ENCODE measurements at regions not wholly inside any gene's neighbourhood (a gene's known extent, or its start where the extent isn't known, plus 50 kb on each side); places are given as distances from the start of the nearest gene placed in this dataset.

DNA sequence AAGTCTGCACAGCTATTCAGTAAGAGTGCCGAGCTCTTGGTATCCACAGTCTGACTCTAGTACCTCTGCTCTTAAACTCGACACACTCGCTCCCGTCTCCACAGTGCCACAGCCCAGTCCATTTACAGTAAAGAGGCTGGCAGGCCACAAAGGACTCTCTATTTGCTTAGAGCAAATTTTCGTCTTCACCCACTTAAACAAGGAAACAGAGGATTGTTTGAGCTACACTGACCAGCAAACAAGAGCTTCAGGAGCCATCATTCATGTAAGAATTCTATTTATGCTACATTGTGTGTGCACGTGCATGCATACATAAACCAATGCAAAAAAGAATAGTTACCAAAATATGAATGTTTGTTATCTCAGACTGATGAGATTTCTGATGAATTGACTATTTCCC, 290.2 kb downstream of the USP46 start:
- H3K27ac ChIP-seq (ENCODE audit: low read depth, low read length): no peak overlapping the region
- no peak overlapping the region for H2AK5ac ChIP-seq (ENCODE audit: low read depth, low read length)
- no peak overlapping the region for H3K23ac ChIP-seq (ENCODE audit: insufficient read length)
- ChIA-PET CTCF (ENCODE audit: partially characterized antibody) (no interaction called here), POLR2A (ENCODE audit: partially characterized antibody) (no interaction called here)
- H2BK5ac ChIP-seq (ENCODE audit: low read depth, low read length): no peak overlapping the region
- 85% methylated on average over 6 of the region's 6 CpGs; no CpG with 5 or more reads in 1 of the 2 experiments for WGBS, 2 experiments (ENCODE audit: extremely low coverage in 1 of 2, insufficient coverage in 1 of 2, insufficient read length in 1 of 2, insufficient replicate concordance in 2 of 2, low coverage in 1 of 2, low lambda C conversion rate in 2 of 2, missing lambda C conversion rate in 1 of 2)
- H4K5ac ChIP-seq (ENCODE audit: insufficient read length, low read depth, low read length): no peak overlapping the region
- no peaks in the 10 kb centered on the region for H3K79me2 ChIP-seq (ENCODE audit: control insufficient read depth in 1 of 2, insufficient read depth in 2 of 2, low read length in 2 of 2)
- no peak overlapping the region for H3K56ac ChIP-seq (replicated peaks; ENCODE audit: insufficient read length, low read depth, low read length)
- peaks cover 0 to 1% of the 10 kb centered on the region in 2 experiments for H4K20me1 ChIP-seq (replicated peaks in 1 of 2; ENCODE audit: control insufficient read depth in 1 of 2, insufficient read depth in 2 of 2, low read length in 2 of 2)
- H3K9me3 ChIP-seq (ENCODE audit: insufficient read depth in 2 of 2, low read depth in 1 of 2, low read length in 1 of 2): no peaks in the 10 kb centered on the region
- H3K4me2 ChIP-seq (ENCODE audit: insufficient read depth in 1 of 2, low read depth in 2 of 2, low read length in 2 of 2): no peak overlapping the region
- H3K9ac ChIP-seq (replicated peaks in 1 of 4; ENCODE audit: extremely low read depth in 1 of 4, low read depth in 3 of 4, low read length in 3 of 4): no peak overlapping the region
- H3K4me3 ChIP-seq (ENCODE audit: extremely low read depth in 1 of 4, insufficient read depth in 2 of 4, low read depth in 3 of 4, low read length in 4 of 4): no peak overlapping the region
- no peak overlapping the region for H2BK20ac ChIP-seq (ENCODE audit: low read length)
- H3K4me1 ChIP-seq (replicated peaks in 1 of 4; ENCODE audit: control insufficient read depth in 3 of 4, insufficient read depth in 4 of 4, low read length in 3 of 4): peaks cover 0 to 5% (median 0%) of the 10 kb centered on the region in 4 experiments; a peak in 2 of 7 replicates
- FAIRE-seq (no peak), DNase-seq (ENCODE audit: low read depth in 1 of 2, low spot score in 2 of 2) (no peak)
- no peak overlapping the region for H2BK120ac ChIP-seq (replicated peaks; ENCODE audit: low read depth, low read length)
- no peak overlapping the region for H2AFZ ChIP-seq (ENCODE audit: low read length)
- H3K27me3 ChIP-seq (replicated peaks in 1 of 4; ENCODE audit: control insufficient read depth in 3 of 4, extremely low read depth in 1 of 4, insufficient read depth in 3 of 4, low read length in 3 of 4): no peaks in the 10 kb centered on the region
- no peaks in the 10 kb centered on the region for H3K79me1 ChIP-seq (ENCODE audit: low read depth, low read length)
- no peak overlapping the region for H4K91ac ChIP-seq (replicated peaks; ENCODE audit: insufficient read length, low read length)
- H3K18ac ChIP-seq (ENCODE audit: extremely low read depth, low read length): no peak overlapping the region
- no peak overlapping the region for H2BK12ac ChIP-seq (ENCODE audit: low read depth, low read length)
- H3K4ac ChIP-seq (replicated peaks; ENCODE audit: insufficient read length, low read depth, low read length): no peak overlapping the region
- no peak for TF ChIP-seq SP4 (IDR thresholded peaks at IDR 0.05; ENCODE audit: low read length)
- TF ChIP-seq GTF2F1 (IDR thresholded peaks at IDR 0.05; ENCODE audit: borderline replicate concordance, low read depth, low read length): no peak
- no peak for TF ChIP-seq NANOG (IDR thresholded peaks at IDR 0.05; ENCODE audit: insufficient read depth, low read depth, low read length, poor library complexity, severe bottlenecking)
- TF ChIP-seq, protein P1, sequence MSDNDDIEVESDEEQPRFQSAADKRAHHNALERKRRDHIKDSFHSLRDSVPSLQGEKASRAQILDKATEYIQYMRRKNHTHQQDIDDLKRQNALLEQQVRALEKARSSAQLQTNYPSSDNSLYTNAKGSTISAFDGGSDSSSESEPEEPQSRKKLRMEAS (IDR thresholded peaks at IDR 0.05): no peak
- no peak for TF ChIP-seq RBBP5 (IDR thresholded peaks at IDR 0.05; ENCODE audit: borderline replicate concordance, low read depth, low read length)
- no peak overlapping the region for H3K14ac ChIP-seq (ENCODE audit: insufficient read length)
- no peaks in the 10 kb centered on the region for H3K23me2 ChIP-seq (ENCODE audit: low read depth, low read length)
- H2BK15ac ChIP-seq (ENCODE audit: low read length): no peak overlapping the region
- H3K36me3 ChIP-seq (ENCODE audit: control insufficient read depth in 2 of 4, insufficient read depth in 4 of 4, low read length in 3 of 4): no peaks in the 10 kb centered on the region
- H4K8ac ChIP-seq (ENCODE audit: extremely low read depth, insufficient read depth, low read length): no peak overlapping the region

Data from H1 (cell line).